HCT116 (cell line): ENCODE measurements at regions not wholly inside any gene's neighbourhood (a gene's known extent, or its start where the extent isn't known, plus 50 kb on each side); places are given as distances from the start of the nearest gene placed in this dataset.

Experiments
- ATAC-seq: fragments of 200-7000 bp; cut with Tn5 transposase; 2 replicates; pipeline ENCODE4 v1.9.1; 2020; ENCODE audit warnings: mild to moderate bottlenecking, moderate library complexity
- BruUV-seq: library from RNA; stranded (reverse); fragments of 400-500 nt; replicated peaks from 2 replicates; lab custom pipeline; 2021; lab: Mats Ljungman, UMichigan
- CTCF ChIA-PET: fragments of 300-600 bp; sonication (Branson Sonifier 250); formaldehyde crosslinking; loops from one replicate; lab custom pipeline; 2021; ENCODE audit warnings: antibody characterized with exemption; lab: Charles Lee
- POLR2A ChIA-PET: fragments of 300-600, 350-600 bp; sonication (Branson Sonifier 250); formaldehyde crosslinking; loops from one replicate; lab custom pipeline; 2021; ENCODE audit warnings: antibody characterized with exemption; lab: Charles Lee
- RAD21 ChIA-PET, 2 experiments: fragments of 300-600 bp; sonication (Branson Sonifier 250); formaldehyde crosslinking; loops; one replicate each; lab custom pipeline; 2023; ENCODE audit warnings: low total read pairs in 2 of 2; ENCODE audit not compliant: uncharacterized antibody in 2 of 2, unreplicated experiment in 2 of 2, low non-redundant PET in 1 of 2; lab: Charles Lee
- DNase-seq: peaks from one replicate; pipeline ENCODE4 v3.0.0-alpha.2; 2010; ENCODE audit warnings: low read depth, low spot score
- H2AFZ ChIP-seq: fragments of 200-600 bp; shearing (Covaris generic), sonication (generic); 2 replicates; pipeline ENCODE4 v1.6.1; 2017; ENCODE audit warnings: low read depth, mixed run types, mixed read lengths, antibody characterized with exemption, low read length; ENCODE audit not compliant: poor library complexity, severe bottlenecking
- H3K27ac ChIP-seq: 2 replicates; pipeline ENCODE4 v1.5.1; 2012; ENCODE audit warnings: low read depth, low read length
- H3K27me3 ChIP-seq: fragments of 200-600 bp; sonication (generic); 2 replicates; pipeline ENCODE4 v1.6.1; 2016; ENCODE audit warnings: mixed run types, low read length, mixed read lengths; ENCODE audit not compliant: insufficient read depth
- H3K36me3 ChIP-seq, 2 experiments: fragments of 200-500 bp in 1 of 2; fragments of 200-600 bp in 1 of 2; sonication (Bioruptor generic) in 1 of 2; sonication (generic) in 1 of 2; 2 replicates each; pipeline versions ENCODE4 v1.5.1 to v1.6.1; 2014 to 2016; ENCODE audit warnings: low read length in 2 of 2, inconsistent platforms in 1 of 2, mixed read lengths in 1 of 2, mixed run types in 1 of 2; ENCODE audit not compliant: insufficient read depth in 2 of 2, control insufficient read depth in 1 of 2
- H3K4me1 ChIP-seq, 2 experiments: fragments of 200-600 bp in 1 of 2; sonication (generic) in 1 of 2; 2 replicates each; pipeline versions ENCODE4 v1.5.1 to v1.6.1; 2012 to 2017; ENCODE audit warnings: low read length in 2 of 2, inconsistent platforms in 1 of 2, mild to moderate bottlenecking in 1 of 2, mixed read lengths in 1 of 2, mixed run types in 1 of 2, moderate library complexity in 1 of 2; ENCODE audit not compliant: insufficient read depth in 2 of 2, control insufficient read depth in 1 of 2
- H3K4me2 ChIP-seq: fragments of 200-600 bp; sonication (generic); 2 replicates; pipeline ENCODE4 v1.6.1; 2017; ENCODE audit warnings: mixed run types, low read length, mixed read lengths
- H3K4me3 ChIP-seq, 2 experiments: fragments of 200-600 bp in 1 of 2; sonication (generic) in 1 of 2; replicated peaks in 1 of 2; 2 replicates each; pipeline ENCODE4 v1.5.1; 2011 to 2016; ENCODE audit warnings: low read length in 2 of 2, control low read depth in 1 of 2, low read depth in 1 of 2, mild to moderate bottlenecking in 1 of 2, mixed read lengths in 1 of 2, mixed run types in 1 of 2
- H3K79me2 ChIP-seq: fragments of 200-600 bp; sonication (generic); 2 replicates; pipeline ENCODE4 v1.6.1; 2017; ENCODE audit warnings: mild to moderate bottlenecking, mixed run types, low read length, moderate library complexity, mixed read lengths; ENCODE audit not compliant: insufficient read depth
- H3K9ac ChIP-seq: fragments of 200-600 bp; sonication (generic); 2 replicates; pipeline ENCODE4 v1.6.1; 2016; ENCODE audit warnings: low read length, mixed read lengths
- H3K9me2 ChIP-seq: fragments of 200-600 bp; sonication (generic), shearing (Covaris generic); 2 replicates; pipeline ENCODE4 v1.6.1; 2017; ENCODE audit warnings: mixed run types, mild to moderate bottlenecking, moderate library complexity; ENCODE audit not compliant: insufficient read depth
- H3K9me3 ChIP-seq, 2 experiments: fragments of 200-500 bp in 1 of 2; fragments of 200-600 bp in 1 of 2; sonication (Bioruptor generic) in 1 of 2; sonication (generic) in 1 of 2; 2 replicates each; pipeline ENCODE4 v1.6.1; 2014 to 2017; ENCODE audit warnings: low read length in 2 of 2, mixed read lengths in 2 of 2, inconsistent platforms in 1 of 2, low read depth in 1 of 2, mild to moderate bottlenecking in 1 of 2, mixed run types in 1 of 2, moderate library complexity in 1 of 2; ENCODE audit not compliant: control insufficient read depth in 1 of 2, insufficient read depth in 1 of 2
- H4K20me1 ChIP-seq: fragments of 200-600 bp; sonication (generic), shearing (Covaris generic); 2 replicates; pipeline ENCODE4 v1.6.1; 2017; ENCODE audit warnings: mixed run types, mild to moderate bottlenecking, moderate library complexity; ENCODE audit not compliant: insufficient read depth
- ATF3 ChIP-seq: IDR thresholded peaks from 2 replicates; pipeline ENCODE4 v1.6.1; 2012
- CTCF ChIP-seq, 3 experiments: fragments of 200-600 bp in 1 of 3; sonication (generic) in 1 of 3; IDR thresholded peaks in 2 of 3; conservative IDR thresholded peaks in 1 of 3; 2 replicates each; pipeline ENCODE4 v1.5.1; 2012 to 2017; ENCODE audit warnings: low read depth in 2 of 3, low read length in 2 of 3, antibody characterized with exemption in 1 of 3, borderline replicate concordance in 1 of 3, control low read depth in 1 of 3, mild to moderate bottlenecking in 1 of 3, mixed read lengths in 1 of 3, mixed run types in 1 of 3, moderate library complexity in 1 of 3; ENCODE audit not compliant: insufficient read depth in 1 of 3
- ELF1 ChIP-seq: IDR thresholded peaks from 2 replicates; pipeline ENCODE4 v1.6.1; 2012; ENCODE audit warnings: low read depth, borderline replicate concordance
- FOSL1 ChIP-seq: IDR thresholded peaks from 2 replicates; pipeline ENCODE4 v1.6.1; 2012; ENCODE audit warnings: low read depth
- JUND ChIP-seq: IDR thresholded peaks from 2 replicates; pipeline ENCODE4 v1.6.1; 2012
- MAX ChIP-seq: IDR thresholded peaks from 2 replicates; pipeline ENCODE4 v1.6.1; 2012
- POLR2A ChIP-seq: IDR thresholded peaks from 2 replicates; pipeline ENCODE4 v1.7.0; 2011; ENCODE audit warnings: borderline replicate concordance; ENCODE audit not compliant: insufficient read depth, insufficient read length; ENCODE audit errors: extremely low read depth
- SP1 ChIP-seq: IDR thresholded peaks from 2 replicates; pipeline ENCODE4 v1.6.1; 2012; ENCODE audit warnings: low read depth
- YY1 ChIP-seq: IDR thresholded peaks from 2 replicates; pipeline ENCODE4 v1.6.1; 2011; ENCODE audit warnings: low read length, low read depth, moderate library complexity, mild to moderate bottlenecking; ENCODE audit not compliant: insufficient replicate concordance; ENCODE audit errors: extremely low read depth
- ZFX ChIP-seq: fragments of 450-650 bp; IDR thresholded peaks from 2 replicates; pipeline ENCODE4 v1.6.1; 2017
- intact Hi-C: fragments of 100-400 bp; cut with micrococcal nuclease; formaldehyde crosslinking; loops from 2 replicates; pipeline ENCODE4 v1.10.0; 2022

- intact Hi-C loops: no loop called here
- Histone ChIP-seq H3K36me3 (no peaks in the 10 kb centered on the region), H3K9me3 (no peaks in the 10 kb centered on the region), H3K27ac (no peak overlapping the region), H3K9ac (no peak overlapping the region), H3K4me3 (no peak overlapping the region), H2AFZ (no peak overlapping the region), H3K9me2 (no peaks in the 10 kb centered on the region), H3K4me2 (no peak overlapping the region), H4K20me1 (no peaks in the 10 kb centered on the region), H3K79me2 (no peaks in the 10 kb centered on the region), H3K27me3 (no peaks in the 10 kb centered on the region), H3K4me1 (no peaks in the 10 kb centered on the region)
- DNase-seq: no peak
- ChIA-PET POLR2A (no interaction called here), RAD21 (no interaction called here), CTCF (no interaction called here)
- no peak for ATAC-seq
- no peak for TF ChIP-seq SP1
- TF ChIP-seq ZFX: no peak
- TF ChIP-seq CTCF (IDR thresholded peaks at IDR 0.05 in 2 of 3, conservative IDR thresholded peaks at IDR 0.05 in 1 of 3; ENCODE audit: borderline replicate concordance in 1 of 3, insufficient read depth in 1 of 3, low read depth in 2 of 3, low read length in 2 of 3): no peak
- no peak for TF ChIP-seq ATF3
- BruUV-seq: no TSS peak
Observed at GRCh38 chr6:44705596-44705995, 318.1 kb downstream of the CDC5L start.

GRCh38 chr6:44706011-44706410, 318.5 kb downstream of the CDC5L start:
- RAD21 ChIA-PET: no interaction called here
- H3K27ac ChIP-seq: no peak overlapping the region
- CTCF ChIA-PET: no interaction called here
- no peak overlapping the region for H3K4me2 ChIP-seq
- H3K9ac ChIP-seq: no peak overlapping the region
- H3K79me2 ChIP-seq: no peaks in the 10 kb centered on the region
- no peak for TF ChIP-seq ELF1
- no peak for TF ChIP-seq JUND
- no peak for TF ChIP-seq FOSL1
- TF ChIP-seq YY1: no peak
- no peak for TF ChIP-seq POLR2A
- TF ChIP-seq MAX: no peak
- H3K4me1 ChIP-seq: no peaks in the 10 kb centered on the region
- no peaks in the 10 kb centered on the region for H3K9me3 ChIP-seq
- no peak for DNase-seq
- no peaks in the 10 kb centered on the region for H3K36me3 ChIP-seq
- H3K9me2 ChIP-seq: no peaks in the 10 kb centered on the region
- ATAC-seq: no peak
- no peaks in the 10 kb centered on the region for H3K27me3 ChIP-seq
- BruUV-seq: no TSS peak
- no peak overlapping the region for H3K4me3 ChIP-seq
- POLR2A ChIA-PET: no interaction called here
- no peak overlapping the region for H2AFZ ChIP-seq
- intact Hi-C loops: no loop called here
- H4K20me1 ChIP-seq: no peaks in the 10 kb centered on the region
